GM21447 (cell line): ENCODE measurements at regions not wholly inside any gene's neighbourhood (a gene's known extent, or its start where the extent isn't known, plus 50 kb on each side); places are given as distances from the start of the nearest gene placed in this dataset.

Experiments used
- ATAC-seq: cut with Tn5 transposase; IDR thresholded peaks from one replicate; pipeline ENCODE4 v1.9.1; 2021; ENCODE audit not compliant: unreplicated experiment

DNA sequence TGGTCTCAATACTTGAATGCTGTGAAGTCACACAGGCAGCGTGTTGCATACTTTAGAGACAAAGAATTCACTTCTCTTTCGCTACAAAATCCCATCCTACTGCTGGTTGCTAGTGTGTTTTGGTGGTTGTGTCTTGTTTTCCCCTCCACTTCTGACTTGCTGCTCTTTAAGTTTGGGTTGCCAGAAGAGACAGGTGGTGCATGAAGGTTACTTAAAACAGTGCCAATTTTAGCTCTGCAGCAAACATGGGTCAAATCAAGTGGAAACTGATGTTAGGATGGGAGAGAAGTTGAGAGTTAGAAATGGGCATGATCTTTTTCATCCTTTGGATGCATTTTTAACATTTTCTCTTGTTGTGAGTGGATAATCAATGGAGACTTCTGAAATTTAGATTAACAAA, 136.2 kb upstream of the KCNH7 start:
- no peak for ATAC-seq

GRCh38 chr2:162972383-162972782, 133.8 kb upstream of the KCNH7 start:
- no peak for ATAC-seq

DNA sequence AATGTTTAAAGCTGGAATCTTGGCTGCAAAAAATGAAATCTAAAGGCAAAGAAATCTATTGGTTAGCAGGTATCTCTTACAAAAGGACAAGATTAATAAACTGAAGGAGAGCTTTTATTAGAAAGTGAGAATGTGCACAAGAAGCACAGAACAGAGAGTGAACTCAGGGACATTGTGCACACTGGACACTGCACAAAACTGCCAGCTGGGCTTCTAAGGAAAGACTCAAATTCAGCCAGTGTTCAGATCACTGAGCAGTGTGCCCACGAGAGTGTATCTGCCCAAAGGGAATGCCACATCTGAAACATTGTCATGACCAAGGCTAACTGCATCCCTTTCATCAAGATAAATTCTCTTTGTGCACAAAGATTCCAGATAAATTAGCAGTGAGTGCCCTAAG, 129.7 kb upstream of the KCNH7 start:
- no peak for ATAC-seq

DNA sequence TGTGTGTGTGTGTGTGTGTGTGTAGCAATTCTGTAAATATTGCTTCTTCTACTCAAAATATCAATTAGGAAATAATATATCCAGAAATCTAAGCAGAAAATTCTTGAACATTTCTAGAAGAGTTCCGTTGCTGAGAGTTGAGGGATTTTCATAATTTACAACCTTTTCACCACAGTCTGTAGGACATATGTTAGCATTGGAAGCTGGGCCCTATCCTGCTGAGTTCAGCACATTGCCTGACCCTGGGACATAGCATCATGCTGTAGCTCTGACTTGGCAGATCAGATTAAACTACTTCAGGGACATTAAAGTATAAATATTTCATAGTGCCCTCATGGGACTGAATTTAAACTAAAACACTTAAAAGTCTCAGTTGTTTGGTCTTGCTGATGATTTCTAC, 129.2 kb upstream of the KCNH7 start:
- ATAC-seq: no peak

DNA sequence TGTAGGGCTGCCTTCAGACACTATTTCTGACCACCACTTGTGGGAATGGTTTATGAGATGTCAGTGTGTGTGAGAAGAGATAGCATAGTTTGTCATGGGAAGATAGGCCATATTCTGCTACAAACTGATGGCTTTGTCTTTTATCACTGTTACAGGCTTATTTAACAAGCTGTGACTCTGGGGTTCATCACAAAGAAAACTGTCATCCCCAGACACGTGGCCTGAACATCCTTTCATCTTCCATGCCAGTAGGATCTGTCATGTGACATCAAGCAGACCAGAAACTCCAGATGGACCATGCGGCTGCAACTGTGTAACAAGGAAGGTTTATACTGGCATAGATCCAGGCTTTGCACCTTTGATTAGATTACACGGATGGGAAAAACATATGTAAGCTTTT, 128.6 kb upstream of the KCNH7 start:
- ATAC-seq: no peak

DNA sequence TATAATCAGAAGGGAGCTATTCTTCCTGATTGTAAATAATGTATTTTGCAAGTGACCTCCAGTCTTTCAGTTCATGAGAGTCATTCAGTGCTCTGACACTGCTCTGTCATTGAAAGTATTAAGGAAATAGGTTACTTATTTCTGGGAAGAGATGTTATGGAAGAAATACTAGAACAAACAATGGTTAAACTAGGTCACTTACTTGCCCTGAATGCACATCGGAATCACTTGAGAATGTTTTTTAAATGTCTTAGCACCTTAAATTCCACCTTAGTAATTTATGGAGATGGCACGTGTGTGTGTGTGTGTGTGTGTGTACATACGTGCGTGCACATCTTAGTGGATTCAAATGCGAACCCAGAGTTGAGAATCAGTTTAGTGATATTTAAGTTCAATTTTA, 126.6 kb upstream of the KCNH7 start:
- no peak for ATAC-seq

GRCh38 chr2:162964513-162964912, 125.9 kb upstream of the KCNH7 start:
- no peak for ATAC-seq

GRCh38 chr2:162963156-162963555, 124.6 kb upstream of the KCNH7 start:
- ATAC-seq: no peak

GRCh38 chr2:162945785-162946184, 107.2 kb upstream of the KCNH7 start:
- ATAC-seq: no peak

- ATAC-seq: no peak
Measured at GRCh38 chr2:162938387-162938786, 99.8 kb upstream of the KCNH7 start.

DNA sequence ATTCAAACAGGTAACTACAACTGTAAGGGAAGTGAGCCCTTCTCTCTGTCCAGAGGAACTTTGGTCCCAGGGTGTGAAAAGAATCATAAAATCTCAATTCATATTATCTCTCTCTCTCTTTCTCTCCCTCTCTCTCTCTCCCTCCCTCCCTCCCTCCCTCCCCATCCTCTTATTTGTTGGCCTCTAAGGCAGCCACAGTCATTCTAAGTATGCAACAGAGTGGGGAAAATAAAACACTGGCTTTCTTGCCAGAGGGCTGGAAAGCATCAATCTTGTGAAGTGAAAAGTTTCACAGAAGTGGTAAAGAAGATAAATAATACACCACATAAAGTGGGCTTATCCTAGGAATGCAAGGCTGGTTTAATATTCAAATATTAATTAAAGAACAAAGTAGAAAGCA, 95.6 kb upstream of the KCNH7 start:
- ATAC-seq: no peak

- no peak for ATAC-seq
Measured at GRCh38 chr2:162932416-162932815, 93.8 kb upstream of the KCNH7 start.

DNA sequence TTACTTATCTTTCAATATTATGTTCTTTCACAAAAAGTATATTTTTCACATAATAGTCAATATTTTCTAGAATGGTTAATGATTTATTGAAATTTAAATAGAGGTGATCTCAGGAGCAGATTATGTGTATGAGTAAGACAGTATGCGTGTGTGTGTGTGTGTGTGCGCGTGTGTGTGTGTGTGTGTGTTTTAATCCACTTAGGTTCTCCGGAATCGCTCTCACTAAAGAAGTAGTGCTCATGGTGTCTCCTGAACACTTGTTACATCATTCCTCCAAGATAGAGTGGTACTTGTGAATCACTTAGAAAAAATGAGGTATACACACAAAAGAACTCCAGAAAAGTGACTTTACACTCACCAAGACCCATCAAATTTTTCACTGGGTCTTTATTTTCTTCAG, 91.0 kb upstream of the KCNH7 start:
- no peak for ATAC-seq

DNA sequence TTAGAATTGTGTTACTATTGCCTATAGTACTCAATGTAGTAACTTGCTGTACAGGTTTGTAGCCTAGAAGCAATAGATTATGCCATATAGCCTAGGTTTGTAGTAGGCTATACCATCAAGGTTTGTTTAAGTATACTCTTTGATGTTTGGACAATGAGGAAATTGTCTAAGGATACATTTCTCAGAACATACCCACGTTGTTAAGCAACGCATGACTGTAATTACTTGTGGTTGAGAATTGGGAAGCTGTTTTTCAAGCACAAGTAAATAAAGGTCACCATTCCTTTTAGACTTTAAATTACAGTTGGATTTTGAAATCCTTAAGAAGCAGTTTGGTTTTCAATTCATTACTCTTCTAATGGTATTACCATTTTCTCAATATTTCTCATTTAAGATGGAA, 89.8 kb upstream of the KCNH7 start:
- ATAC-seq: no peak

GRCh38 chr2:162926907-162927306, 88.3 kb upstream of the KCNH7 start:
- ATAC-seq: no peak

DNA sequence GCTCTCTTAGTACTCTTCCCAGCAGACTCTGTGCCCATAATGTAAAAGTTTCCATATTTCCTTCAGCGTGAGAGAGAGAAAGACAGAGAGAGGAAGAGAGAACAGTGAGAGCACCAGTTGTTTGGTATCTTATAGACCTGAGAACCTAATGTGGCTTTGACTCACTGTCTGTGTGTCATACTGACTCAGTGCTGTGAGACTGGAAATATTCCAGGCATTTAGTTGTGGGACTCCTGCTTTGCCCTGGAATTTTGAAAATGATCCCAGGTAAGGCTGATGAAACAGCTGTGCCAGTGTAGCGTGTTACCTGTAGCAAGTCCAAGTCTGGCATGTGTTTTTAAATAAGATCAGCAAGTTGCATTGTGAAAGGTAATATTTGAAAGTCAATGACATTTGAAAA, 87.9 kb upstream of the KCNH7 start:
- no peak for ATAC-seq

DNA sequence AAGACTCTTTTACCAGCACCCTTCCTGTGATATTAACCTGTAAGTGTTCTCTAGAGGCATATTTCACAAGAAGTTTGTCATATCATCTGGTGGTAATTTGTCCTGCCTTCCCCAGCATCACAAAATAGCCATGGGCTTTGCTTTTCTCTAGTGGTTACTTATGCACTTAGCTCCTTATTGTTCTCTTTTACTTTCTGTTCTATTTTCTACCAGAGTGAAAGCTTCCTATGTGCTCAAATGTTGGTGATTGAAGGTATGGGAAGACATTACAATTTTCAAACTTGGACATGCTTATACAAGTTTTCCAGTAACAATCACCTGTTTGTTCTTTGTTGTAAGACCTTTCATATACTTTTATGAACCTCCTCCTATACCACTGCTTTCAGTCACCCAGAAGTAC, 87.0 kb upstream of the KCNH7 start:
- no peak for ATAC-seq

GRCh38 chr2:162919111-162919510, 80.5 kb upstream of the KCNH7 start:
- ATAC-seq: no peak

DNA sequence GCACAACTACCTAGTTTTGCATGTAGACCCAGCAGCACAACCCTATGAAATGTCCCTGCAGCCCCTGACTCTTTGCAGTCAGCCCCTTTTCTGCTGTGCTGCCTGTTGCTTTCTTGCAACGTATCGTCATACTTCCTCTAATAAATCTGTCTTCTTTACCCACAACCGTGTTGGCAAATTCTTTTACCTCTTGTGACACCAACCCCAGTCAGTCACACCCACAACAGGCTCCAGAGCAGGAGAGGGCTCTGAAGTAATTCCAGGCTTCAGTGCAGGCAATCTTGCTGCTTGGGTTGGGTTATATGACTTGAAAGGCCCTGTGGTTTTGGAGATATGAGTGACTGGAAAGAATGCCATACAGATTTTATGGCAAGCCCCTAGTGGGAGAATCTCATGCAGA, 79.1 kb upstream of the KCNH7 start:
- no peak for ATAC-seq

DNA sequence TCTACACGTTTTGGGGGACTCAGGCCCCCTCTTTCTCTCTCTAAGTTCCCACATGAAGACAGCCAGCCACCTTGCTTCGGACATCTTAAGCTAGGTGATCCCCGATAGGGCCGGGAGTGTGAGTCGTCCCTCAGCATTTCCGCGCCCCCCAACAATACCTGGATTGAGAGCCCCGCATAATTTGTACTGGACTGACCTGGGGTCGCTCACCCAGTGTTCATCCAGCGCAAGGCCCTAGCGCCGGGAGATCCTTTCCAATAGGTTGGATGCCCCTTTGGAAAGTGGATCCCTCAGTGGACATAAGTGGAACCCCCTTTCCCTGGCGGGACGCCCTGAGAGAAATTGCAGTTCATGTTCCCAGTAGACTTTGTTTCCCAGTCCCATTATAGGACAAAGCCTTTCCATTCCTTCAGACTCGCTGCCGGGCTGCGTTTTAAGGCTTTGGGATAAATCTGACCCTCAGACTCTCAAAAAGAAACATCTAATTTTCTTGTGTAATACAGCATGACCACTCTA, 77.8 kb upstream of the KCNH7 start:
- no peak for ATAC-seq

DNA sequence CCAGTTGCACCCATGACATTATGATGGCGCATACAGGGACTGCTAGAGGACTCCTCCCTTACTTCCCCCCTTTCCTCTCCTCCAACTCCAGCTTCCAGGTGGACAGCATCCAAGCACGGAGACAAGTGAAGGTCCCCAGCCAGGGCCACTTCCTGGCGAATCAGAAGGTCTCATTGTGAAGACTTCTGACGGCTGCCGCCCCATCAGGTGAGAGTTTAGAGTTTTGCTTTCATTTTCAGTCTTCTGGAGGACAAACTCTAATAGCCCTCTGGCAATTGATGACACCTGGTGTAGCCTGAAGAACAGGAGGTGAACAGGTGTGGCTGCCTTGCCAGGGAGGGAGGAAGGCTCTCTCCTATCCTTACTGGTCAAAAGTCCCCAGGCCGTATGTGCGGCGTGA, 77.3 kb upstream of the KCNH7 start:
- ATAC-seq: no peak

GRCh38 chr2:162914161-162914560, 75.6 kb upstream of the KCNH7 start:
- ATAC-seq: no peak

- ATAC-seq: no peak
Measured at GRCh38 chr2:162912787-162913186, 74.2 kb upstream of the KCNH7 start.

- no peak for ATAC-seq
Measured at GRCh38 chr2:162908567-162908966, 70.0 kb upstream of the KCNH7 start.
